ENCODE measurements at regions not wholly inside any gene's neighbourhood (a gene's known extent, or its start where the extent isn't known, plus 50 kb on each side); places are given as distances from the start of the nearest gene placed in this dataset.

- DNase-seq (ENCODE audit: low read depth, low spot score), result no peak
These were observed 113.9 kb downstream of the THNSL2 start for GRCh38 chr2:88283886-88284592.

DNA sequence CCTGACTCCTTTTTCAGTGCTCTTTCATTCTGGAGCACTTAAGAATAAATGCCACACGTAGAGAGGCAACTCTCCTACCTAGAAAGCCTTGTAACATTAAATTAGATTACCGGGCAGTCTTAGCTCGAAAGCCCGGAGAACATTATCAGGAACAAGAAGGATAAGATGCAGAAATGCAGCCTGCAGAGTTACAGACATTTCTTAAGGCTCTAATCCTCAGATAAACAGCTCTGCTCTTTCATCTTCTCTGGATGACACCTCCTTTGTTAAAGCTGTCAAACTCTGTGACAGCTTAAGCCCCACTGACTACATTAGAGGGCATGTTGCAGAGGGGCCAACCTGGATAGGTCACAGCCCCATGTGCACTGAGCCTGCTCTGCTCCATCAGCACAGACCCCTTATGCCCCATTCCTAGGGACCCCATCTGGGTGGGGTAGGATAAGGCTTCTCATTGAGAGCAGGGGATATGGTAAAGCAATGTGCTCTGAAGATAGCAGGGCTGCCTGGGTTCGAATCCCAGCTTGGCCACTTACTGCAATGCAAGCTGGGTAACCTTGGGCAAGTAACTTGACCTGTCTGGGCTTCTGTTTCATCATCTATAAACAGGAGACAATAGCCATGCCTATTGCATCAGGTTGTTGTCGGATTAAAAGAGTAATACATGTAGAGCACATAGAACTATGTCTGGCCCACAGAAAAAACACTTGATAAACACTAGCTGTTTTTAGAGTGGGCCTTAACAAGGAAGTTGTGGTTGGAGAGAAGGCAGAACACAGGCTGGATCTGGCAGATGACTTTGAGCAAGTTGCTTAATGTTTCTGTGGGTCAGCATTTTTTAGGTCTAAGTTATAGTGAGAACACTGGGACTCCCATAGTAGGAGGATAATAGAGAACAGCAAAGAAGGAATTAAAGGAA is 111.4 kb downstream of the THNSL2 start:
- no peak for DNase-seq (ENCODE audit: low read depth, low spot score)

DNA sequence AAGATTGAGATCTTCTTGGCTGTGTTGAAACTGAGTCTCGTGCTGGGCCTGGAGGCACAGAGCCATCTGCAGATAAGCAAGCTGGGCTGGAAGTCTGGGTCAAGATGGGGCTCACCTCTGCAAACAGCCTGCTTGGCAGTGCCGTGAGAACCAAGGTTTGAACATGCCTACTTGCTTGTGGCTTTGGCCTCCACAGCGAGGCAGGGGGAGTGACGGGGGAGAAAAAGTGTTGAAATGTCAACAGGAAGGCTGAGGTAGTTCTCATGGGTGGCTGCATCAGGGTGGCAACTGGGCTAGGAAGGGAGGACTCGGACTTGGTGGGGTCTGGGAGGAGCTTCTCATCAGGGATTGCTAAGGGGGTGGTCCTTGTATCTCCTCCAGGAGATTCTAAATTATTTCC is 99.7 kb downstream of the THNSL2 start:
- no peak for DNase-seq (ENCODE audit: low read depth, low spot score)

- DNase-seq (ENCODE audit: low read depth, low spot score), result no peak
These were observed 95.5 kb downstream of the THNSL2 start for GRCh38 chr2:88265352-88266303.

DNA sequence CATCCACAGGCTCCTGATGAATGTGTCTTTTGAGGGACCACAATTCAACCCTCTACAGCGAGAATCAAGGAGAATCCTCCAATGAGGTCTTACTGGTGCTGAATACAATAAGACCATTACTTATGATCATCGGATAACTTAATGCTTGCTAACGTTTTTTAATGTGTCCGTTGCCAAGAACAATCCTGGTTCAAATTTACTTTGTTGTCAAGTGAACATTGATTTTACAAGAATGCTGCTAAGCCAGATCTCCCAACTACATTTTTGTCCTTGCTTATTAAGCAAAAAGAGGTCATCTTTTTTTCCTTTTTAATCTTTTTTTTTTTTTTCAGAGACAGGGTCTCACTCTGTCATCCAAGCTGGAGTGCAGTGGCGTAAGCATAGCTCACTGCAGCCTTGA is 93.7 kb downstream of the THNSL2 start:
- no peak for DNase-seq (ENCODE audit: low read depth, low spot score)

DNA sequence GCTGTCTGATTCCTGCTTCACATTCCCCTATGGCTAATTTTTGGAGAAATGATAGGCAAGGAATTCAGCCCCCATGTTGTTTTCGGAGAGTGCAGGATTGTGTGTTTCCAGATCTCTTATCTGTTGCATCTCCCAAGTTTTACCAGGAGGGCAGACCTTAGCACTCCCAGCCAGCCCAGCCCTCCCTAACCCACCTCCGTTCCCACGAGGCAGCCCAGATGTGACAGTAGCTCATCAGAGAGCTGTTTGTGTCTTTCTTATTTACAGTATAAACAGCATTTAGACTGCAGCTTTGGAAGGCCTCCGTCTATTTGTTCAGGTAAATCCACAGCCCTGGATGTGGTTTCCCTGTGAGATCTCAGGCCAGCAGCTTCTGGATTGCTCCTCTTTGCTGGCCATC is 91.6 kb downstream of the THNSL2 start:
- no peak for DNase-seq (ENCODE audit: low read depth, low spot score)

DNA sequence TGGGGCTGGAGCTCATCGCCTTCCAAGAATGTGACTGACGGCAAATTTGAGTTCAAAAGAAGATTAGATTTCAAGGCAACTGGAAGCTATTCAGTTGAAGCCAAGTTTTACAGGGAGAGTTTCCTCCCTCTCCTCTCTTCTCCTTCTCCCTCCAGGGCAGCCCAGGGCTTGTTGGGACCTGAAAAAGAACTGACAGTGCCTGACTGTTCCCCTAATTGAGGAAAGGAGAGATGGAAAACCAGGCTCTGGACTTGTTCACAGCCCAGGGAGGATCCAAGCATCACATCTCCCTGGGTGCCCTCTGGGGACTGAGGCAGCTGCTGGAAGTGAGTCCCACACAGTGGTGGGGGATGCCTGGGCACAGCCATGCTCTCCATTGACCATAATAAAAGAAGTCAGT is 88.1 kb downstream of the THNSL2 start:
- DNase-seq (ENCODE audit: low read depth, low spot score), result no peak

- no peak for DNase-seq (ENCODE audit: low read depth, low spot score)
These were observed 84.4 kb downstream of the THNSL2 start for GRCh38 chr2:88254437-88255091.

- DNase-seq (ENCODE audit: low read depth, low spot score), result no peak
These were observed 83.9 kb downstream of the THNSL2 start for GRCh38 chr2:88253997-88254396.

DNA sequence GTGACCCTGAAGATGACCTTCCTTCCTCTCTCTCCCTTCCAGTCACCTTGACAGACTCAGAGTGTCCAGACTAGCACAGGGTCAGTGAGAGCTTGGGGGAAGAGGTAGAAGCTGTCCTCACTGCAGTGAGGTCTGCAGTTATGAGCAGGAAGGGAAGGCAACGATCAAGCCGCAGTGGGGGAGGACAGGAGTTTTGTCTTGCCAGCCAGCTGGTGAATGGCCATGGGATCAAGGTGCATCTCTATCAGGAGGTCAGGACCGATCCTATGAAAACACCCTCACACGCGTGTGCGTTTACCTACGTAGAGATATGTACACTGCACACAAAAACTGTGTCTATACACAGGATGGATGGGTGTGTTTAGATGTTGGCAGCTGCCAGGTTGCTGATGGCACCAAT is 83.2 kb downstream of the THNSL2 start:
- DNase-seq (ENCODE audit: low read depth, low spot score), result no peak

- no peak for DNase-seq (ENCODE audit: low read depth, low spot score)
These were observed 82.5 kb downstream of the THNSL2 start for GRCh38 chr2:88252646-88253045.

DNA sequence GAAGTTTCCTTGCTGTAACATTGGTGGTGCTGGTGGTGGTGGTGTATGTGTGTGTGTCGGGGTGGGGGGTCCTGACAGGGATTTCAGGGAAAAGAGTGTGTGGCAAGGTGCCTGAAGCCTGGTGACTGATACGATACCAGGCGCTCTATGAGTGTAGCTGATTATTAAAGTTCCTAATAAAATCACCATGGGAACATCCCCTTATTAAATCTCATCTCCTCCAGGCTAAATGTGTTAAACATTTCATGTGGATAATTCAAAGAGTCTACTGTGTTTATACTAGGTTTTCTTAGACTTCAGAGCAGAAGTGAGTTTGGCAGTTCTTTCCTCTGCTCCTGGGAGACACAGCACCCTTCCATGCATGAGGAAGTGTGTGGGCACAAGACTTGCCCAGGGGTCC is 82.0 kb downstream of the THNSL2 start:
- DNase-seq (ENCODE audit: low read depth, low spot score), result no peak

GRCh38 chr2:88250404-88250803 is 80.3 kb downstream of the THNSL2 start:
- DNase-seq (ENCODE audit: low read depth, low spot score), result no peak

DNA sequence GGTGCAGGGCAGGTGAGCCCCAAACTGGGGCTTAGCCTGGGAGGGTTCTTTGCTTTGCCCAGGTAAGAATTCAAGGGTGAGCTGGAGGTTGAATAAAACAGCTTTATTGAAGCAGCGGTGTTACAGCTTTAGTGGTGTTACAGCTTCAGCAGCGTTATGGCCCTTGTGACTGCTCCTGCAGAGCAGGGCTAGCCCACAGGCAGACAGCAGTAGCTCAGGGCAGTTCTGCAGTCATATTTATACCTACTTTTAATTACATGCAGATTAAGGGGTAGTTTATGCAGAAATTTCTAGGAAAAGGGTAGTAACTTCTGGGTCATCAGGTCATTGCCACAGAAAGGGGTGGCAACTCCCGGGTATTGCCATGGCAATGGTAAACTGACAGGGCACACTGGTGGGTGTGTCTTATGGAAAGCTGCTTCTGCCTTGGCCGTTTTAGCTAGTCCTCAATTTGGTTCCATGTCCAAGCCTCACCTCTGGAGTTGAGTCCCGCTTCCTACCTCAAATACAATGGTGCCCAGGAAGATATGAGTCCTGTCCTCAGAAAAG is 78.2 kb downstream of the THNSL2 start:
- no peak for DNase-seq (ENCODE audit: low read depth, low spot score)

- no peak for DNase-seq (ENCODE audit: low read depth, low spot score)
These were observed 77.4 kb downstream of the THNSL2 start for GRCh38 chr2:88247531-88247930.

DNA sequence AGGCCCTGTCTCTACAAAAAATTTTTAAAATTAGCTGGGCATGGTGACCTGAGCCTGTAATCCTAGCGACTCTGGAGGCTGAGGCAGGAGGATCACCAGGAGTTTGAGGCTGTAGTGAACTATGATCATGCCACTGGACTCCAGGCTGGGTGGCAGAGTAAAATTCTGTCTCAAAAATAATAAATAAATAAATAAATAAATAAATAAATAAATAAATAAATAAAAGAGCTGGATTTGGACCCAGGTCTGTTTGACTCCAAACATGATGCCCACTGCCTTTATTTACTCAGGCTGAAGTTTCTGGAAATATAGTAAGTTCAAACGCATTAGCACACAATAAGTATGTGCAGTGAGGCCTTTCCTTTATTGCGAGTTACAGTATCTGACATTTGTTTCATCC is 75.0 kb downstream of the THNSL2 start:
- DNase-seq (ENCODE audit: low read depth, low spot score), result no peak

GRCh38 chr2:88239781-88240180 is 69.6 kb downstream of the THNSL2 start:
- no peak for DNase-seq (ENCODE audit: low read depth, low spot score)

GRCh38 chr2:88236666-88237065 is 66.5 kb downstream of the THNSL2 start:
- DNase-seq (ENCODE audit: low read depth, low spot score), result no peak

Measured in activated naive CD8-positive, alpha-beta T cell treated with anti-CD3 and anti-CD28 coated beads, Interleukin-2, amount 50 U/mL, for 16 hours (primary cell).